ENCODE measurements at regions not wholly inside any gene's neighbourhood (a gene's known extent, or its start where the extent isn't known, plus 50 kb on each side); places are given as distances from the start of the nearest gene placed in this dataset.

- TF ChIP-seq CTCF (IDR thresholded peaks at IDR 0.05) = no peak
- TF ChIP-seq POLR2A (IDR thresholded peaks at IDR 0.05) = no peak
These were observed 123.3 kb upstream of the DPYD start for GRCh38 chr1:98044071-98044697.
